SU-DHL-6 (cell line): ENCODE measurements at regions not wholly inside any gene's neighbourhood (a gene's known extent, or its start where the extent isn't known, plus 50 kb on each side); places are given as distances from the start of the nearest gene placed in this dataset.

ENCODE experiments used
- H2AFZ ChIP-seq: fragments of 200-600 bp; sonication (generic); 2 replicates; pipeline ENCODE4 v1.6.1; 2014; ENCODE audit warnings: low read depth, mild to moderate bottlenecking, moderate library complexity, mixed read lengths, antibody characterized with exemption, low read length; ENCODE audit not compliant: severe bottlenecking
- H3F3A ChIP-seq: fragments of 200-600 bp; shearing (Covaris generic); 2 replicates; pipeline ENCODE4 v1.6.0; 2016; ENCODE audit warnings: antibody characterized with exemption, mild to moderate bottlenecking; ENCODE audit not compliant: insufficient read depth
- H3K27ac ChIP-seq: fragments of 200-600 bp; sonication (generic); 2 replicates; pipeline ENCODE4 v1.5.1; 2016; ENCODE audit warnings: low read depth, mild to moderate bottlenecking, low read length, moderate library complexity, mixed read lengths
- H3K27me3 ChIP-seq: fragments of 200-600 bp; sonication (generic), shearing (Covaris generic); 2 replicates; pipeline ENCODE4 v1.6.0; 2014; ENCODE audit warnings: mild to moderate bottlenecking, low read length
- H3K36me3 ChIP-seq: fragments of 200-600 bp; sonication (generic); 2 replicates; pipeline ENCODE4 v1.6.1; 2014; ENCODE audit warnings: mild to moderate bottlenecking, low read length, mixed read lengths
- H3K4me2 ChIP-seq: fragments of 300-600, 200-600 bp; shearing (Covaris generic), sonication (generic); 2 replicates; pipeline ENCODE4 v1.6.0; 2014; ENCODE audit warnings: low read length, low read depth, mild to moderate bottlenecking; ENCODE audit not compliant: poor library complexity, severe bottlenecking
- H3K4me3 ChIP-seq: fragments of 200-600 bp; sonication (generic); 2 replicates; pipeline ENCODE4 v1.5.1; 2014; ENCODE audit warnings: antibody characterized with exemption, low read length, mild to moderate bottlenecking, mixed read lengths; ENCODE audit not compliant: insufficient read depth, poor library complexity, severe bottlenecking
- H3K79me2 ChIP-seq: fragments of 200-600 bp; sonication (generic); 2 replicates; pipeline ENCODE4 v1.6.1; 2014; ENCODE audit warnings: mild to moderate bottlenecking, low read length, moderate library complexity; ENCODE audit not compliant: insufficient read depth
- H3K9ac ChIP-seq: fragments of 200-600 bp; sonication (generic); 2 replicates; pipeline ENCODE4 v1.7.0; 2014; ENCODE audit warnings: mild to moderate bottlenecking, low read length
- H3K9me2 ChIP-seq: fragments of 200-600 bp; sonication (generic); replicated peaks from 2 replicates; pipeline ENCODE4 v1.6.1; 2014; ENCODE audit warnings: low read length; ENCODE audit not compliant: insufficient read depth
- H3K9me3 ChIP-seq: fragments of 200-600 bp; sonication (generic); 2 replicates; pipeline ENCODE4 v1.6.1; 2014; ENCODE audit warnings: low read length, mixed read lengths; ENCODE audit not compliant: insufficient read depth
- H4K20me1 ChIP-seq: fragments of 200-600 bp; sonication (generic); 2 replicates; pipeline ENCODE4 v1.6.1; 2014; ENCODE audit warnings: low read depth, mild to moderate bottlenecking, antibody characterized with exemption, low read length, moderate library complexity, mixed read lengths
- EZH2phosphoT487 ChIP-seq: fragments of 200-600 bp; sonication (generic), shearing (Covaris generic); conservative IDR thresholded peaks from 2 replicates; pipeline ENCODE4 v1.6.1; 2018; ENCODE audit warnings: mild to moderate bottlenecking, antibody characterized with exemption, low read length, moderate library complexity, mixed read lengths
- TF ChIP-seq, protein P1 (sequence below): fragments of 200-600 bp; sonication (generic); IDR thresholded peaks from one replicate; pipeline ENCODE4 v1.5.1; 2017; ENCODE audit warnings: antibody characterized with exemption, mild to moderate bottlenecking, low read length, moderate library complexity; ENCODE audit not compliant: insufficient read depth, poor library complexity, severe bottlenecking

DNA sequence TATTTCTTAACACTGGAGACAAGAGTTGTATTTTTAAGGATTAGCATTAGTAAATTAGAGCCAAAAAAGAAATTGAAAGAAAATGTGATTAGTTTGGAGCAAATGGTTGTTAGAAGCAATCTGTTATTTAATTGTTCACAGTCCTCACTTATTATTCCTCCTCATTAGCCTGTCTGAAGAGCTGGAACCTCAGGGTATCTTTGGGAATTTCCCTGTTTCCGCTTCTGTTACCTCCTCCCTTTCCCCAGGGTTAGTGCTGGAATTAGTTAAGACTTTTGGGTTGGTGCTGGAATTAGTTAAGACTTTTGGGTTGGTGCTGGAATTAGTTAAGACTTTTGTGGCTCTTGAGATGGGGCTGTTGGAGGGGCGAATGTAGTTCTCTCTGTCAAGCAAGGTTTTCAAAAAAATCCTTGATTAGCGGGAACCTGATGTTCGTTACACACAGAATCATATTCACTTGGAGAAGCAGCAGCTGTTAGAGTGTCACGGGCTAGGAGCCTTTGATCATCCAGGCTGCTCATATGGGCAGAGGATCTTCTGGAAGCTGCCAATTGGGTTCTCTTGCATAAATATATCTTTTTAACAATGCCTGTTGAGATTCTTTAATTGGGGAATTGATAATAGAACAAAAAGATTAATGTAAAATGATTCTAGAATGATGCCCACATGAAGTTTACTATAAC is 251.0 kb upstream of the NPSR1 start:
- H3K27ac ChIP-seq: no peak overlapping the region
- H3K79me2 ChIP-seq: no peaks in the 10 kb centered on the region
- no peaks in the 10 kb centered on the region for H3K27me3 ChIP-seq
- no peaks in the 10 kb centered on the region for H3K9me3 ChIP-seq
- H4K20me1 ChIP-seq: no peaks in the 10 kb centered on the region
- H3K4me2 ChIP-seq: no peak overlapping the region
- no peaks in the 10 kb centered on the region for H3K9me2 ChIP-seq
- H3K4me3 ChIP-seq: no peak overlapping the region
- TF ChIP-seq, protein P1, sequence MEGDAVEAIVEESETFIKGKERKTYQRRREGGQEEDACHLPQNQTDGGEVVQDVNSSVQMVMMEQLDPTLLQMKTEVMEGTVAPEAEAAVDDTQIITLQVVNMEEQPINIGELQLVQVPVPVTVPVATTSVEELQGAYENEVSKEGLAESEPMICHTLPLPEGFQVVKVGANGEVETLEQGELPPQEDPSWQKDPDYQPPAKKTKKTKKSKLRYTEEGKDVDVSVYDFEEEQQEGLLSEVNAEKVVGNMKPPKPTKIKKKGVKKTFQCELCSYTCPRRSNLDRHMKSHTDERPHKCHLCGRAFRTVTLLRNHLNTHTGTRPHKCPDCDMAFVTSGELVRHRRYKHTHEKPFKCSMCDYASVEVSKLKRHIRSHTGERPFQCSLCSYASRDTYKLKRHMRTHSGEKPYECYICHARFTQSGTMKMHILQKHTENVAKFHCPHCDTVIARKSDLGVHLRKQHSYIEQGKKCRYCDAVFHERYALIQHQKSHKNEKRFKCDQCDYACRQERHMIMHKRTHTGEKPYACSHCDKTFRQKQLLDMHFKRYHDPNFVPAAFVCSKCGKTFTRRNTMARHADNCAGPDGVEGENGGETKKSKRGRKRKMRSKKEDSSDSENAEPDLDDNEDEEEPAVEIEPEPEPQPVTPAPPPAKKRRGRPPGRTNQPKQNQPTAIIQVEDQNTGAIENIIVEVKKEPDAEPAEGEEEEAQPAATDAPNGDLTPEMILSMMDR: no peak
- TF ChIP-seq EZH2phosphoT487: no peak
- no peak overlapping the region for H2AFZ ChIP-seq
- H3F3A ChIP-seq: no peaks in the 10 kb centered on the region
- H3K36me3 ChIP-seq: no peaks in the 10 kb centered on the region
- no peak overlapping the region for H3K9ac ChIP-seq

DNA sequence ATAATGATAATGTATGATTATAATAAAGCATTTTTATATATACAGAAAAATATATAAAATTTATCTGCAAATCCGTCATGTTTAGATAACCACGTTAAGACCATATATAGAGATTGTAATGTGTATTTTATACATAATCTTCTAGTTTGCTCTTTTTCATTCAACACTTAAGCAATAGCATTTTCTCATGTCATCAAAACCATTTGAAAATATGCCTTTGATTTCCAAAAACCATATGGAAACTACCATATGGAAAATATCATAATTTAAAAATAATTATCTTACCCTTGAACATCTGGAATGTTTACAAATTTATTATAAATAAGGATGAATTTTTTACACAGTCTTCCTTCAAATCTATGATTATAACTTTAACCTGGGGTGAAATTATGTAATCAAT is 250.4 kb upstream of the NPSR1 start:
- Histone ChIP-seq H3K79me2 (no peaks in the 10 kb centered on the region), H3K27me3 (no peaks in the 10 kb centered on the region), H3K4me3 (no peak overlapping the region), H3K9me3 (no peaks in the 10 kb centered on the region), H3K9ac (no peak overlapping the region), H3F3A (no peaks in the 10 kb centered on the region), H3K4me2 (no peak overlapping the region), H2AFZ (no peak overlapping the region), H3K36me3 (no peaks in the 10 kb centered on the region), H3K9me2 (no peaks in the 10 kb centered on the region), H4K20me1 (no peaks in the 10 kb centered on the region), H3K27ac (no peak overlapping the region)
- TF ChIP-seq EZH2phosphoT487: no peak
- TF ChIP-seq, protein P1: no peak

DNA sequence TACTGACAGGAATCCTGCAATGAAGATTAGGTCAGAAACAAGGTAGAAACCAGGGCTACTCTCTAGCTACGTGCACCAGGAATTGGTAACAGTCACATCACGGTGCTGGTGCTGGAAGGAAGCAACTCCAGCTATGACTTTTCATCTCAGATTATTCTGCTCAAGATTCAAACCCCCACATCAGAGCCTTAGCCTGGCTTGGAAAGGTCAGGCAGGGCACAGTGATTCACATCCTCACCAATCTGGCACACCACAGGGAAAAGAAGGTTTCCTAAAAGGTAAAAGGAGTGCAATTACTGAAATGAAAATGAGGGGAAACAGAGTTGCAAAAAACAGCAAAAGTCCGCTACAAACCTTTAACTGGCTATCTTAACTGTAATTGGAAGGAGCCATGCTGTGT is 240.2 kb upstream of the NPSR1 start:
- Histone ChIP-seq H3K9me3 (no peaks in the 10 kb centered on the region), H2AFZ (no peak overlapping the region), H3K9ac (no peak overlapping the region), H3K27me3 (no peaks in the 10 kb centered on the region), H4K20me1 (no peaks in the 10 kb centered on the region), H3K4me3 (no peak overlapping the region), H3F3A (no peaks in the 10 kb centered on the region), H3K4me2 (no peak overlapping the region), H3K36me3 (no peaks in the 10 kb centered on the region), H3K27ac (no peak overlapping the region), H3K79me2 (no peaks in the 10 kb centered on the region), H3K9me2 (no peaks in the 10 kb centered on the region)
- no peak for TF ChIP-seq EZH2phosphoT487
- TF ChIP-seq, protein P1: no peak
